Adrenal gland (tissue), 5 donors: ENCODE measurements at regions not wholly inside any gene's neighbourhood (a gene's known extent, or its start where the extent isn't known, plus 50 kb on each side); places are given as distances from the start of the nearest gene placed in this dataset.

Experiments
- CTCF ChIP-seq, 6 experiments: fragments of 450-650 bp in 4 of 6; fragments of 200-600 bp in 2 of 6; sonication (generic) in 1 of 6; IDR thresholded peaks; 1 replicate in 5 of 6; 2 replicates in 1 of 6; pipeline versions ENCODE4 v1.5.1 to v1.8.0; 2016 to 2021; ENCODE audit warnings: antibody characterized with exemption in 6 of 6, mild to moderate bottlenecking in 2 of 6, moderate library complexity in 1 of 6
- POLR2A ChIP-seq, 2 donors: fragments of 450-650 bp; IDR thresholded peaks; one replicate each; pipeline ENCODE4 v1.6.1; 2017; ENCODE audit warnings: antibody characterized with exemption in 2 of 2, mild to moderate bottlenecking in 2 of 2, moderate library complexity in 1 of 2
- donor health status: DM: no; HTN: no; CAD: no.

GRCh38 chr5:3376611-3377010, 219.0 kb upstream of the IRX1 start:
- TF ChIP-seq CTCF (IDR thresholded peaks at IDR 0.05): no peak
- TF ChIP-seq POLR2A (IDR thresholded peaks at IDR 0.05): no peak
